SHP77 (cell line): ENCODE measurements at regions not wholly inside any gene's neighbourhood (a gene's known extent, or its start where the extent isn't known, plus 50 kb on each side); places are given as distances from the start of the nearest gene placed in this dataset.
"Not testable (repeated sequence)": the region's sequence is repeated elsewhere in the genome, so short reads cannot be mapped to it uniquely, and the experiment has no call there.

ENCODE experiments used
- DNase-seq, 2 experiments: peaks; one replicate each; lab custom pipeline; 2025; lab: John Stamatoyannopoulos, UW

DNA sequence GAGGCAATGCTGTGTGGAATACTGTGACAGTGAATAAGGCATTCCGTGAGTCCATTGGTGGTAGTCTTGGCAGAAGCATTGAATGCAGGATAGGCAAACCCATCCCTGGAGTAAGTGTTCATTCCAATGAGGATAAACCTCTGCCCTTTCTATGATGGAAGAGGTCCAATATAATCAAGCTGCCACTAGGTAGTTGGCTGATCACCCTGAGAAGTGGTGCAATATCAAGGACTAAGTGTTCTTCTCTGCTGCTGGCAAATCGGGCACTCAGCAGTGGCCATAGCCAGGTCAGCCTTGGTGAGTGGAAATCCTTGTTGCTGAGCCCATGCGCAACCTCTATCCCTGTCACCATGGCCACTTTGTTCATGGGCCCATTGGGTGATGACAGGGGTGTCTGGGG, 70.1 kb downstream of the FBXO4 start:
- no peak for DNase-seq

DNA sequence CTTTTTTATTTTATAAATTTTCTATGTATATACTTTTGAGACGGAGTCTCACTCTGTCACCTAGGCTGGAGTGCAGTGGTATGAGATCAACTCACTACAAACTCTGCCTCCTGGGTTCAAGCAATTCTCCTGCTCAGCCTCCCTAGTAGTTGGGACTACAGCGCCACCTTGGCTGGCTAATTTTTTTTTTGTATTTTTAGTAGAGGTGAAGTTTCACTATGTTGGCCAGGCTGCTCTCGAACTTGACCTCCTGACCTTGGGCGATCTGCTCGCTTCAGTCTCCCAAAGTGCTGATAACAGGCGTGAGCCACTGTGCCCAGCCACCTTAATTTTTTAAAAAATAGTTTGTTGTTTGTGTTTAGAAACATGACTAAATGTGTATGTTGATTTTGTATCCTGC, 76.6 kb downstream of the FBXO4 start:
- DNase-seq: no peak

DNA sequence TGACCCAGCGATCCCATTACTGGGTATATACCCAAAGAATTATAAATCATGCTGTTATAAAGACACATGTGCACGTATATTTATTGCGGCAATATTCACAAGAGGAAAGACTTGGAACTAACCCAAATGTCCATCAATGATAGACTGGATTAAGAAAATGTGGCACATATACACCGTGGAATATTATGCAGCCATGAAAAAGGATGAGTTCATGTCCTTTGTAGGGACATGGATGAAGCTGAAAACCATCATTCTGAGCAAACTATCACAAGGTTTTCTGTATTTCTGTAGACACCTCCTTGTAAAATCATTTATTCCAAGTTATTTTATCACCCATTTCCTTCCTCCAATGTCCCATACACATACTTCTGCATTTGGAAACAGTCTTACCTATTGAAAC, 78.8 kb downstream of the FBXO4 start:
- DNase-seq: not testable (repeated sequence)

DNA sequence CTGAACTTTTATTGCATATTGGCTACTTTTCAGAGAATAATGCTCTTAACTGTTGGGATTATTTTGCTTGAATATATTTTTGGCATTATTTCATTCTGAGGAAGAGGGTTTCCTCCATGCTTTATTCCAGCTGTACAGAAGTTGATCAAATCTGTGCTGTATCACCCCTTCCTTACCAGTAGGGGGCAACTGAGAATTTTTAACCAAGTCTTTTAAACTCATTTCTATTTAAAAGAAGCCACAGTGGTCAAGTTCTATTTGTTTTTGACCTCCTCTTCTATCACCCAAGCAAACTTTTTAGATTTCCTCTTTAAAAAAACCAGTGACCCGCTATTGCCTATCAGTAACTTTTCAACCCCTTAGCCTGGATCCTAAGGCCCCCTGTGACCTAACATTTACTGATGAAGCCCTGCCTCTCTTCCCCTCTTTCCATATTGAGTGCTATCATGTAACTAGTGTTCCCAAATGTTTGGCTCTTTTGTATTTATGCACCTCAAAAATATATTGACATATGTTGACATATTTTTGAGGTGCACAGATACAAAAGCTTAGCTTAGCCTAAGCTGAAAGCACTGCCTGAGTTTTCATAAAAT, 80.6 kb downstream of the FBXO4 start:
- peak; percentile 15 to 42 for DNase-seq

DNA sequence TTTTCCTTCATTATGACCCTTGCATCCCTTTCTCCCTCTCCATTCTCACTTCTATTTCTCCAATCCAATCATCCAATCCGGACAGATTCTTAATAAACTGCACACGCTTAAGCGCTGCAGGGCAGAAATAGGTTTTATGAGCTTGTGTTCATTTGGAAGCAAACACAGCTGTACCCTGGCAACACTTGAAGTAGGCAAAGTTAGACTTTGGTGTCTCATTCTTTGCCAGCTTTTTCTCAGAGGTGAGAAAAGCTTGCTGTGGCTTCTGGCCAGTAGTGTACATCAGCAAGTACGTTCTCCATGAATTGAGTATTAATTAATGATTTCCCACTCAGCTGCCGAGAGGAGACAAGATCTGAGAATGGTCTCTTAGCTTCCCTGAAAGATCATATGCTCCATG, 88.5 kb downstream of the FBXO4 start:
- DNase-seq: no peak

DNA sequence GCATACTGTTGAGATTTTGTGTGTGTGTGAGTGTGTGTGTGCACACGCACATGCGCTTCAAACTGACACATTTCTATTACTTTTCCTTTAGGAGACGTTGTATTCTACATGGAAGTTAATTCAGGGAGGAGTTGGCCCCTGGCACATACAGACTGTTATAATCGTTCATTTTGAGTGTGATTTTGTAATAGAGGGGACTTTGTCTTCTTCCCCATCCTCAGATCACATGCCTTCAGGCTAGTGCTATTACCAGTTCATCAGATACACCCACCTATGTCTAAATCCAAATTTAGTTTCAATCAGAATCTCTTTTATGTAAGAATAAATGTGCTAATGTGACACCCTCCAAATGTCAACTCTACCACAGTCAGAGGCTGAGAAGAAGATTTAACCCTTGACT, 90.2 kb downstream of the FBXO4 start:
- no peak for DNase-seq

DNA sequence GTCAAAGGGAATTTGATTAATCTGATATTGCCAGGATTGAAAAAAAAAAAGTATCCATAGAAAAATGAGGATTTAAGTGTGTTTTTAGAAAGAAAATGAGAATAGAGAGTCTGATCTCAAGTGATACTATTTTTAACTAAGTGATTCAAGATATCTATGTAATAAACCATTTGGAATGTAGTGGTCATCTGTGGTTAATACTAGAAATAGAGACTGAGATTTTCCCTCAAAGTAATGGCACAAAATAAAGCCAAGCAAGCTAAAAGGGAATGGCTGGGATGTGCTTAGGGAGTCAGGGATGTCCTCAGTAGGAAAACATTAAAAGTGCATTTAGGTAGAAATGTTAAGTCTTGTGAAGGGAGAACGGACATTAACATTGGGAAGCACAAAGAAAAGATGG, 90.6 kb downstream of the FBXO4 start:
- no peak for DNase-seq

DNA sequence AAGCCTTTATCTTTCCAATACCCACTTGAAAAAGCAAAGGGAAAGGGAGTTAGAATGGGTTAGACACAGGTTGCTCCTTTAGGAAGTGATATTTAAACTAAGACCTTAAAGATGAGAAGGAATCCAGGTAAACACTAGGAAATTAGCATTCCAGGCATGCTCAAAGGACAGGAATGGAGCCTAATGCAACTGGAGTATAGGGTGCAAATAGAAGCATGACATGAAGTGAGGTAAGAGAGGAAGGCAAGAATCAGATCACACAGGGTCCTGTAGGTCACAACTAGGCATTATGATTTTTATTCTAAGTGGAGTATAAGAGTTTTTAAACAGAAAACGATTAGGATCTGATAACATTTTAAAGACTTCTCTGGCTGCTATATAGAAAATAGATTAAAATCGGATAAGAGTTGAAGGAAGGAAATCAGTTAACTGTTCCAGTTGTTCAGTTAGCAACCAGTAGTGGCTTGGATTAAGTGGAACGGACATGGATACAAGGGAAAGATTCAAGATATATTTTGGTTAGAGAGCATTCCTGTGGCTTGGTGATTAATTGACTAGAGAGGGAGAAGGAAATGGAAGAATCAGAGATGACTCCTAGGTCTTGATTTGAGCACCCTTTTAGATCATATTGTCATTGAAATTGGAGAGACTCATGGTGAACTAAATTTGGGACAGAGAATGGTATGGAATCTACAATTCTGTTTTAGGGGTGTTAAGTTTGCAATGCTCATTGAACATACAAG, 95.9 kb downstream of the FBXO4 start:
- DNase-seq: no peak

DNA sequence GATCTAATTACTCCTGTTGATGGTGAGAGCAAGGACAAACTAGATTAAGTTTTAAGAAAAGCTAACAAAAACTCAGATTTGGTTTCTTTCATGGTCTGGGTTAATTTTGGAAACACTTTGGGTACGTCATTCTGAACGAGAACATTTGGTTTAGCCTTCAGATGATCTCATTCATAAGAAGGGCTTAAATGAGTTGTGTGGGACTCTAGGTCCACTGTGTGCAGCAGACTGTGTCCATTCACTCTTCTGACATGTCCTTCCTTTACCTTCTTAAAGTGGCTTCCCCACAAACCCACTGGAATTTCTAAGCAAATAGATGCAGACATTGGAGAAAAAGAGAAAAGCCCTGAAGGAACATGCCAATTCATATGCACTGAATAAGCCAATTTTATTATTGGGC, 96.8 kb downstream of the FBXO4 start:
- DNase-seq: no peak

DNA sequence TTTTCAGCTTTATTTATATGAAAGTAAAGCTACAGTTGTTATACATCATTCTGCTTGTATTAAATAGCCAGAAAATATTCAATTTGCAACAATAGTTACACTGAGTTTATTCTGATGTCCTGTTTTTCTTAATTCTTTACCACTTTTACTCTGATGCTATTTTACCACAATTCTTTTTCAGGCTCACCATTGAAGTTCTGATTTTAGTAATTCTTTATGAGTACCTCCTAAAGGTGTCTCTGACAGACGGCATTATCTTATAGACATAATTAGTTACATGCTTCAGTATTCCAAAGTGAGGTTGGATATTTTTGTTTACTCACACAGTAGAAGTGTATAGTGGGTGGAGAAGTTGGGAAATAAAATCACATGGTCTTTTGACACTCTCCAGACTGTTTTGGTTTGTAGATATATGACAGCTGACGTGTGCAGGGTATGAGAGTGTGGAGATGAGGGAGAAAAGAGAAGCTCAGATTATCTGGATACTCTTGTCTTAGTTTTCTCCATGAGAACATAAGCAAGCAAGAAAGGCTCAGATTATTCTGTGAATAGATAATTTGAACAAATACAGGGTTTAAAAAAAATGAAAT, 97.4 kb downstream of the FBXO4 start:
- DNase-seq: no peak

DNA sequence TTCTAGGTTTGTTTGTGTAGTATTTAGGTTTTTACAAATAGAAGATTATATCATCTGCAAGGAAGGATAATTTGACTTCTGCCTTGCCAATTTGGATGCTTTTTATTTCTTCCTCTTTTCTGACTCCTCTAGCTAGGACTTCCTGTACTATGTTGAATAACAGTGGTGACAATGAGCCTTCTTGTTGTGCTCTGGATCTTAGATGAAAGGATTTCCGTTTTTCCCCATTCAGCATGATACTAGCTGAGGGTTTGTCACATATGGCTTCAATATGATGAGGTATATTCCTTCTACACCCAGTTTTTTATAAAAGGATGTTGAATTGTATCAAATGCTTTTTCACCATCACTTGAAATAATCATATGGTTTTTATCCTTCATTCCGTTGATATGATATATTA, 101.4 kb downstream of the FBXO4 start:
- no peak for DNase-seq

DNA sequence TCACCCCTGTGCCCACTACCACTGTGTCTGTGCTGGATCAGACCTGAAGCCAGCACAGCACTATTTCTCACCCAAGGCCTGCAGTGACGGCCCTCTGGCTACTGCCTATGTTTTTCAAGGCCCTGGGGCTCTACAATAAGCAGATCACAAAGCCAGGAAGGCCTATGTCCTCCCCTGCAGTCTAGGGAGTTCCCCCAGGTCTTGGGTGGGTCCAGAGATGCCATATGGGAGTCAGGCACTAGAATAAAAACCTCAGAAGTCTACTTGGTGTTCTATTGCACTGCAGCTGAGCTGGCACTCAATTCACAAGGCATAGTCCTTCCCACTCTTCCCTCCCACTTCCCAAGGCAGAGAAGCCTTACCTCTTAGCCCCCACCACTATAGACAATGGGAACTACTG, 107.1 kb downstream of the FBXO4 start:
- DNase-seq: no peak

DNA sequence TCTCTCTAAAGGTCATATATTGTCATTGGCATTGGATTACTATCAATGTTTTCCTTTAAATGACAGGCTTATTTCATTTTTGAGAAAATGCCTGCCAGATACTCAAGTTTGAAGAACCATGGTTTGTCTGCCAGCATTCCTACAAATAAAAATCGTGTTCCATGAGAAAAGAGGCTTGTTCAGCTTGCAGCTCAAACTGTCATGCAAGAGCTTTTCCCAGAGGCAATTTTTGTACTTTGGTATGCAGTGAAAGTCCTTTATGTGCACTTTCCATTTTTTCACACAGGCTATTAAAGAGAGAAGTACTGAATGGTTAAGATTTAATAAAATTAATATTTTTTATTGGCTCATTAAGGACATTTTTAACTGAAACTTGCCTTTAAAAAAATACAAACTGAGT, 110.4 kb downstream of the FBXO4 start:
- no peak for DNase-seq

DNA sequence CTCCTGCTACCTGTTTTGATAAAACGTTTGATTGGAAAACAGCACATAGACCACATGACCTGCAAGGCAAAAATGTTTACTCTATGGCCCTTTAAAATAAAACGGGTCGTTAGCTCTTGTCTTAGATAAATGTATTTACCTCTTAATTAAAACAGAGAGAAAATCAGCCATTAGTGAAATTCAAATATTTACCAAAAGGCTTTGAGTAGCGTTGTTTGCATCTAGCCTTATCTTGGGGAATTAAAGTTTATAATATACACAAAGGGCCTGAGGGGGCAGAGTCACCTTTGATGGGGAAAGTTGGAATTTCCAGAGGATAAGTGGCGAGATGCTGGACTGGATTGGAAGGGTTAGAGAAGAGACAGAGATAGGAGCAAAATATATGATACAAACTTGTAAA, 111.3 kb downstream of the FBXO4 start:
- DNase-seq: no peak

DNA sequence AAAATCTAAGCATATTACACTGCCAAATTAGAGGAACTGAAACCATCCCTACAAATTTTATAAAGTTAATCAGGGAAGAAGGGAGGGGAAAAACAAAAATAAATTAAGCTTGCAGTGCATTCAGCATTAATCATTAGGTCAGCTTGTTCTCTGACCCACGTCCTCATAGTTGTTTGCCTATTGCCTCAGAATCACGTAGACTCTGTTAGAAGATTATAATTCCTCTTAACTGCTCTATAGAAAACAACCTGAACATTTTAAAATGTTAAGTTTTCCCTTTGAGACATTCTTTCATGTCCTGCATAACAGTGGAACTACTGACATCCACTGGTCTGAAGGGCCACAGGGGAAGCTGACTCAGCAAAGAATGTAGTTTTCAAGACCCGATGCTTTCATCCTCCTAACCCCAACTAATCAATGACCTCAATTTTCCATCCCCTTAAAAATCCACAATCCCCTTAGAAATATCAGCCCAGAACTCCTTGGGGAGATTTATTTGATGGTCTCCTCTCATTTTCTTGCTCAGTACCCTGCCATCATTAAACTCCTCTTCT, 112.4 kb downstream of the FBXO4 start:
- DNase-seq: no peak

DNA sequence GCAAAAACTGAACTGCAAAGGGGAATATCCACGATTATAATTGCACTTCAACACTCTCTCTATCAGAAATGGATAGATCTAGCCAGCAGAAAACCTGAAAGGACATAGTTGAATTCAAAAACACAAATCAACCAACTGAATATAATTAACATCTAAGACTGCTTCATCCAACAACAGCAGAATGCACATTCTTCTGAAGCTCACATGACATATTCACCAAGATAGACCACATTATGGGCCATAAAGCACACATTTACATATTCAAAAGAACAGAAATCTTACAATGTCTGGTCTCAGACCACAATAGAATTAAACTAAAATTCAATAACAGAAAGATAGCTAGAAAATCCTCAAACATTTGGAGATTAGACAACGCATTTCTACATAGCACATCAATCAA, 118.3 kb downstream of the FBXO4 start:
- no peak for DNase-seq

DNA sequence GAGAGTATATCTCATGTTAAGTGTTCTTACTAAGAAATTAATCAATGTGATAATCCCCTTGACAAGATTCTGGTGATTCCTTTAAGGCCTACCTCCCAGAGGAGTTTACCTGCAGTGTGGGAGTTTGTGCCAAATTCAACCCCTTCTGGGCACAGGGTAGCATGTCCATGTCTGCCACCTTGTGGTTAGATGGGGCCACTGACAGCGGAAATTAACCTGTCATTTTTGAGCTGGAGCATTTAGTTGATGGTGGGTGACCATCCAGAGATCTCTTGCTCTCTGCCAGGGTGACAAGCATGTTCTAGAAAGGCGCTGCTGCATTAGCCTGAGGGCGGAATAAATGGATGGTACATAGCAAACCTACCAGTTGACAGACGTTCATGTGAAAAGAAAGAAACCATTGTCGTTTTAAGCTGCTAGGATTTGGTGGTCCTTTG, 132.2 kb downstream of the FBXO4 start:
- DNase-seq: peak; percentile 62 to 73

DNA sequence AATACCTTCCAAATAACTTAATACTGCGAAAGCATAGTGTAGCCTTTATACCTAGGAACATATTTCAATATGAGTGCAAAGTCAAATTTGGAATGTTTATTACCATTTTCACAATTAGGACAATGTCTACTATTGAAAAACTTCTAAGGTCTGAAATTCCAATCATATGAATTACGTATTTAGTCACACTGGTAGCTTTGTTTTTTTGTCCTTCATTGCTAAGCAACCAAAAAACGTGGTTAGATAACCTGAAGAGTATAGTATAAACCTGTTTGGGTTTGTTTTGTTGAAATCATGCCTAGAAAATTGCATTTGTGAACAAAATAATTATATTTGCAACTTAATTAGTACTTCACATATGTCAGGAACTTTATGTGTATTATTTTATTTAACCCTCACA, 134.2 kb downstream of the FBXO4 start:
- no peak for DNase-seq

DNA sequence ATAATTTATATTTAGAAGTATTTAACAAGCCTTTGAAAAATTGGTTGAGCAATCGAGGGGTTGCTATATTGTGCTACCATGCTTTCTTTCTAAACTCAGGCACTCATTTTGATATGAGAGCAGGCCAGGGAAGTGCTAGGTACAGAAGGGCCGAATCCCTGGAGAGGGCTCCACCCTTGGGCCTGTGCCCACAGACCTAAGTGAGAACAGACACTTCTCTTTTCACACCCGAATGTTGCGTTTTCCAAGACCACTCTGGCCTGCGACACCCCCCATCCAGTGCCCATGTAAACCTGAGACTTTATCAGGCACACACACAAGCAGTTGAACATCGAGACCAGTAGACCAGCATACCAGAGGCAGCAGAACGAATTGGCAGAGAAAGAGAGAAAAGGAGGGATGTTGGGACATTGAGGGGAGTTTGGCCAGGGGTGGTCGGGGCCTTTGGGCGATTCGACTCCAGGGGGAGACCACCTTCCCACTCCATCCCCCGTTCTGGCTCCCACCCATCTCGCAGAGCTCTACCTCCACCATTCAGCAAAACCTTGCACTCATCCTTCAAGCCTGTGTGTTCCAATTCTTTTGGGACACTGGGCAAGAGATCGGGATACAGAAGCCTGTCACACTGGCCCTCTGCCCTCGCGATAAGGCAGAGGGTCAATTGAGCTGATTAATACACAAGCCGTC, 134.8 kb downstream of the FBXO4 start:
- DNase-seq: no peak

DNA sequence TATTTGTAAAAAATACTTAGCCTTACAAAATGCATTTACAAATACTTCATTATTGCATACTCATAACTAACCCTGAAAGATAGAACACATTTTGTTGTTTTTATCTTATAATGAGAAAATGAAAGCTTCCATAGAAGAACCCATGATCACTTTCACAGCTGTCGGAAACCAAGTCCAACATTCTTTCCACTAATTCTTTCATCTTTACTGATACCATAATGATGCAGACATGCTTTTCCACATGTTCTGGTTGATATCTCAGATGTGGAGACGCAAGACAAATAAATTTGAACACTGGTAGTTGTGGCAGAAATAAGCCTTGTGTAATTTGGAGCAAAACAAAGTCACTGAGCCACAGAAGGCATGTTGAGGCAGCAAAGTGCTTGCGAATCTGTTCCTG, 136.0 kb downstream of the FBXO4 start:
- no peak for DNase-seq

DNA sequence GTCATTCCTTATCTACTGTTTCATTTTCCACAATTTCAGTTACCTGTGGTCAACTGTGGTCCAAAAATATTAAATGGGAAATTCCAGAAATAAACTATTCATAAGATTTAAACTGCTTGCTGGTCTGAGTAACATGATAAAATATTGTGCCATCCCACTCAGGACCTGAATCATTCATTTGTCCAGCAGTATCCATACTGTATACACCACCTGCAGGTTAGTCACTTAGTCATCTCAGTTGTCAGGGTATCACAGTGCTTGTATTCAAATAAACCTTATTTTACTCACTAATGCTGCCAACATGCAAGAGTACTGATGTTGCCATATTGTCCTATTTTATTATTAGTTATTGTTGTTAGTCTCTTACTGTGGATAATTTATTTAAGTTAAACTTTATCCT, 139.7 kb downstream of the FBXO4 start:
- no peak for DNase-seq

DNA sequence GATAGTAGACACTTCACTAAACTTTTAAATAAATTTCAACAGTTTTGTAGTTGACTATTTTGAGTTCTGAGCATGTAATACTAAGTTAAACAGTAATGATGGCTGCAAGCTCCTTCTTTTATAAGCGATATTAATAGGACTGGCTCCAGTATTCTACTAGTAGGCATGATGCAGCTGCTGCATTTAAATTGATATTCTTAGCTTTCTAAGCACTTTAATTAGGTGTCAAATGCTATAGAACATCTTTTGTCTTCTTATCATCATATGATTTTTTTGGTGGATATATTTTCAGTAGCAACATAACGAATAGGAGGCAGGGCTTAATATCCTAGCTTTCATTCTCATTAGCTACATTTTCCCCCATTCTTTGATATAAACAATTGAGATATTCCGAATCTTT, 141.1 kb downstream of the FBXO4 start:
- DNase-seq: no peak

DNA sequence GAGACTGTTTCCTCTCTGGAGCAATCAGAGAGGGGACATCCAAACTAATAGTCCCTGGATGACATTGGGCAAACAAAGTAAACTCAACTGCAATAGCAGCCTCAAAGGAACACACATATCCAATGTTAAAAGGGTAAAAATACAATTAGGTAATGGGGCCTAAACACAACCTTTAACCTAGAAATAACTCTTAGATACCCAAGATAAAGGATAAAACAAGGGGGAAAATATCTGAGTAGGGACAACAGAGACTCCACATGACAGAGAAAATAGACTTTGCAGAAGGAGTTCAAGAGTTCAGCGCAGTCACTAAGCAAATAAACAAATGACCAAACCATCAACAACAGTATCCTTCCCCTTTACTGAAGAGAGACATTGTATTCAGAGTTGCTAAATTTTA, 149.3 kb downstream of the FBXO4 start:
- DNase-seq: no peak
